ELF-1 (cell line): ENCODE measurements at regions not wholly inside any gene's neighbourhood (a gene's known extent, or its start where the extent isn't known, plus 50 kb on each side); places are given as distances from the start of the nearest gene placed in this dataset.

ENCODE experiments used
- DNase-seq: peaks from one replicate; pipeline ENCODE4 v3.0.0-alpha.2; 2016; ENCODE audit warnings: low read depth, low spot score

- no peak for DNase-seq
These were observed 427.8 kb downstream of the ZNF608 start for GRCh38 chr5:124318661-124319060.

- DNase-seq, result no peak
These were observed 429.0 kb downstream of the ZNF608 start for GRCh38 chr5:124317451-124317850.

GRCh38 chr5:124315741-124316415 is 430.6 kb downstream of the ZNF608 start:
- DNase-seq, result no peak

- no peak for DNase-seq
These were observed 436.0 kb downstream of the ZNF608 start for GRCh38 chr5:124310453-124310852.

GRCh38 chr5:124309241-124309980 is 437.0 kb downstream of the ZNF608 start:
- peak; percentile 73 for DNase-seq

GRCh38 chr5:124303366-124303765 is 443.1 kb downstream of the ZNF608 start:
- DNase-seq, result no peak

GRCh38 chr5:124302533-124302932 is 443.9 kb downstream of the ZNF608 start:
- no peak for DNase-seq

- DNase-seq, result peak; percentile 12
These were observed 444.6 kb downstream of the ZNF608 start for GRCh38 chr5:124301850-124302249.

- DNase-seq, result no peak
These were observed 445.4 kb downstream of the ZNF608 start for GRCh38 chr5:124300815-124301621.

- DNase-seq, result no peak
These were observed 448.6 kb downstream of the ZNF608 start for GRCh38 chr5:124297826-124298225.

GRCh38 chr5:124292322-124292855 is 454.1 kb downstream of the ZNF608 start:
- no peak for DNase-seq

GRCh38 chr5:124289641-124290311 is 456.7 kb downstream of the ZNF608 start:
- DNase-seq, result peak; percentile 93

GRCh38 chr5:124289130-124289529 is 457.3 kb downstream of the ZNF608 start:
- peak; percentile 9 for DNase-seq

- DNase-seq, result no peak
These were observed 458.6 kb downstream of the ZNF608 start for GRCh38 chr5:124287813-124288212.

- no peak for DNase-seq
These were observed 460.7 kb downstream of the ZNF608 start for GRCh38 chr5:124285733-124286132.

GRCh38 chr5:124285071-124285470 is 461.4 kb downstream of the ZNF608 start:
- DNase-seq, result no peak

- DNase-seq, result no peak
These were observed 463.4 kb downstream of the ZNF608 start for GRCh38 chr5:124283031-124283430.

- no peak for DNase-seq
These were observed 466.4 kb downstream of the ZNF608 start for GRCh38 chr5:124280079-124280478.

- DNase-seq, result no peak
These were observed 467.1 kb downstream of the ZNF608 start for GRCh38 chr5:124279146-124279876.

GRCh38 chr5:124278636-124279035 is 467.8 kb downstream of the ZNF608 start:
- no peak for DNase-seq
